Activated CD8-positive, alpha-beta T cell treated with anti-CD3 and anti-CD28 coated beads for 36 hours (primary cell): ENCODE measurements at regions not wholly inside any gene's neighbourhood (a gene's known extent, or its start where the extent isn't known, plus 50 kb on each side); places are given as distances from the start of the nearest gene placed in this dataset.

Experiments used
- ATAC-seq: fragments of 200-7000 bp; cut with Tn5 transposase; one replicate; pipeline ENCODE4 v1.10.0; 2021; ENCODE audit warnings: mild to moderate bottlenecking, moderate library complexity
- CTCF ChIA-PET: fragments of 350-600 bp; sonication (Branson Sonifier 250); formaldehyde crosslinking; loops from one replicate; lab custom pipeline; 2021; ENCODE audit warnings: antibody characterized with exemption; lab: Charles Lee
- POLR2A ChIA-PET: fragments of 350-600 bp; sonication (Branson Sonifier 250); formaldehyde crosslinking; loops from one replicate; lab custom pipeline; 2021; ENCODE audit warnings: antibody characterized with exemption; lab: Charles Lee
- DNase-seq: peaks from one replicate; pipeline ENCODE4 v3.0.0-alpha.2; 2020
- H3K27ac Mint-ChIP-seq: one replicate; pipeline ENCODE4 v1.8.0; 2021; ENCODE audit warnings: mild to moderate bottlenecking, mixed read lengths
- H3K27me3 Mint-ChIP-seq: one replicate; pipeline ENCODE4 v1.8.0; 2021; ENCODE audit warnings: mixed read lengths
- H3K36me3 Mint-ChIP-seq: one replicate; pipeline ENCODE4 v1.8.0; 2021; ENCODE audit warnings: low read depth, mixed read lengths
- H3K4me1 Mint-ChIP-seq: one replicate; pipeline ENCODE4 v1.8.0; 2021; ENCODE audit warnings: low read depth, mixed read lengths
- H3K4me3 Mint-ChIP-seq: one replicate; pipeline ENCODE4 v1.8.0; 2021; ENCODE audit warnings: mild to moderate bottlenecking, moderate library complexity, mixed read lengths
- H3K9me3 Mint-ChIP-seq: one replicate; pipeline ENCODE4 v1.8.0; 2021; ENCODE audit warnings: mixed read lengths
- CTCF ChIP-seq: fragments of 200-600 bp; IDR thresholded peaks from one replicate; pipeline ENCODE4 v1.8.0; 2022; ENCODE audit warnings: antibody characterized with exemption, mild to moderate bottlenecking
- intact Hi-C: fragments of 100-400 bp; cut with micrococcal nuclease; formaldehyde crosslinking; loops from one replicate; pipeline ENCODE4 v1.10.0; 2022

DNA sequence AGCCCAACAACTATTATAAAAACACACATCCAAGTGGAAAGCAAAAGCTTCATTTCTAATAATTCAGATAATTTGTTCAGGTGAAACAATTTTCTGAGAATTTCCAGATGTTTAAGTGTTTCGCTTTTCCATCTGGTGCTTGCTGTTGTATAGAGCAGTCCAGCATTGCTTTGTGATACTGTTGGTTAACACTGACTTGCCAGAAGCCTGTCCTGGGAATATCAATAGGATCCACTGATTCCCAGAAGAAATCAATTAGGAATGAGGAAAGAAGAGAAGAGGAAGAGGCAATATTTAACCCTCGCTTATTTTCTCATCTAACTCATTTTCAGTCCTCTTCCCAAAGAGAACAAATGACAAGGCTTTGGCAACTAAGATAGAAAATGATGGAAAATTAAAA, 94.9 kb upstream of the DDIT4L start:
- DNase-seq (no peak), ATAC-seq (no peak)
- no peaks in the 10 kb centered on the region for H3K4me1 Mint-ChIP-seq
- H3K4me3 Mint-ChIP-seq, result no peak overlapping the region
- H3K36me3 Mint-ChIP-seq, result no peaks in the 10 kb centered on the region
- CTCF ChIA-PET, result interaction anchor here (1.1 kb wide), 1 partner anchor 16 kb away, joined by 4 read pairs; no protein-coding TSS in a partner anchor
- no peak for TF ChIP-seq CTCF
- H3K27ac Mint-ChIP-seq, result no peak overlapping the region
- peaks cover 6% of the 10 kb centered on the region for H3K27me3 Mint-ChIP-seq
- intact Hi-C loops, result no loop called here
- POLR2A ChIA-PET, result interaction anchor here (1.0 kb wide), 1 partner anchor 190 kb away, joined by 3 read pairs; no protein-coding TSS in a partner anchor
- H3K9me3 Mint-ChIP-seq, result no peaks in the 10 kb centered on the region

GRCh38 chr4:100284129-100284880, 94.0 kb upstream of the DDIT4L start:
- ChIA-PET CTCF (interaction anchor here (1.1 kb wide), 1 partner anchor 17 kb away, joined by 4 read pairs; no protein-coding TSS in a partner anchor), POLR2A (interaction anchor here (1.0 kb wide), 1 partner anchor 189 kb away, joined by 3 read pairs; no protein-coding TSS in a partner anchor)
- Mint-ChIP-seq H3K36me3 (no peaks in the 10 kb centered on the region), H3K4me3 (no peak overlapping the region), H3K27me3 (peaks cover 6% of the 10 kb centered on the region), H3K9me3 (no peaks in the 10 kb centered on the region), H3K4me1 (no peaks in the 10 kb centered on the region), H3K27ac (no peak overlapping the region)
- no peak for TF ChIP-seq CTCF
- DNase-seq (no peak), ATAC-seq (no peak)
- intact Hi-C loops, result loop anchor here (5.0 kb wide), 1 partner anchor 778 kb away; no protein-coding TSS in a partner anchor

GRCh38 chr4:100280807-100281206, 90.5 kb upstream of the DDIT4L start:
- ChIA-PET POLR2A (no interaction called here), CTCF (no interaction called here)
- no peak overlapping the region for H3K27ac Mint-ChIP-seq
- ATAC-seq (no peak), DNase-seq (no peak)
- no peak overlapping the region for H3K4me3 Mint-ChIP-seq
- H3K36me3 Mint-ChIP-seq, result no peaks in the 10 kb centered on the region
- intact Hi-C loops, result loop anchor here (5.0 kb wide), 1 partner anchor 781 kb away; no protein-coding TSS in a partner anchor
- H3K4me1 Mint-ChIP-seq, result no peaks in the 10 kb centered on the region
- no peak for TF ChIP-seq CTCF
- peaks cover 6% of the 10 kb centered on the region for H3K27me3 Mint-ChIP-seq
- H3K9me3 Mint-ChIP-seq, result no peaks in the 10 kb centered on the region

GRCh38 chr4:100278567-100278966, 88.3 kb upstream of the DDIT4L start:
- Mint-ChIP-seq H3K4me3 (no peak overlapping the region), H3K36me3 (no peaks in the 10 kb centered on the region), H3K27me3 (peaks cover 3% of the 10 kb centered on the region), H3K27ac (no peak overlapping the region), H3K9me3 (no peaks in the 10 kb centered on the region), H3K4me1 (no peaks in the 10 kb centered on the region)
- CTCF ChIA-PET, result no interaction called here
- POLR2A ChIA-PET, result no interaction called here
- no peak for DNase-seq
- no peak for TF ChIP-seq CTCF
- no peak for ATAC-seq
- intact Hi-C loops, result no loop called here

- intact Hi-C loops, result no loop called here
- ATAC-seq (no peak), DNase-seq (no peak)
- Mint-ChIP-seq H3K4me3 (no peak overlapping the region), H3K36me3 (peaks cover 1% of the 10 kb centered on the region), H3K9me3 (peaks cover 3% of the 10 kb centered on the region), H3K4me1 (no peaks in the 10 kb centered on the region), H3K27me3 (peaks cover 5% of the 10 kb centered on the region), H3K27ac (no peak overlapping the region)
- CTCF ChIA-PET, result interaction anchor here (1.0 kb wide), 1 partner anchor 173 kb away, joined by 3 read pairs; no protein-coding TSS in a partner anchor
- POLR2A ChIA-PET, result no interaction called here
- TF ChIP-seq CTCF, result no peak
Measured at GRCh38 chr4:100269446-100269845, 79.2 kb upstream of the DDIT4L start.
